HuH-7 (cell line): ENCODE measurements at regions not wholly inside any gene's neighbourhood (a gene's known extent, or its start where the extent isn't known, plus 50 kb on each side); places are given as distances from the start of the nearest gene placed in this dataset.
"Not testable (repeated sequence)": the region's sequence is repeated elsewhere in the genome, so short reads cannot be mapped to it uniquely, and the experiment has no call there.

ENCODE experiments used
- DNase-seq: peaks from one replicate; pipeline ENCODE4 v3.0.0; 2011; ENCODE audit warnings: low spot score

- DNase-seq: no peak
Observed at GRCh38 chrX:118257781-118258180, 88.1 kb upstream of the WDR44 start.

- DNase-seq: no peak
Observed at GRCh38 chrX:118259213-118259612, 86.7 kb upstream of the WDR44 start.

GRCh38 chrX:118261151-118261550, 84.8 kb upstream of the WDR44 start:
- no peak for DNase-seq

GRCh38 chrX:118271775-118272174, 74.1 kb upstream of the WDR44 start:
- DNase-seq: no peak

GRCh38 chrX:118272242-118272641, 73.7 kb upstream of the WDR44 start:
- DNase-seq: no peak

GRCh38 chrX:118286066-118286762, 59.7 kb upstream of the WDR44 start:
- no peak for DNase-seq

- DNase-seq: not testable (repeated sequence)
Observed at GRCh38 chrX:118295818-118296217, 50.1 kb upstream of the WDR44 start.
